PC-3 (cell line): ENCODE measurements at regions not wholly inside any gene's neighbourhood (a gene's known extent, or its start where the extent isn't known, plus 50 kb on each side); places are given as distances from the start of the nearest gene placed in this dataset.

Source experiments
- EZH2 ChIP-seq: fragments of 300-600 bp; sonication (generic); IDR thresholded peaks from one replicate; pipeline ENCODE4 v1.6.1; 2017; ENCODE audit warnings: antibody characterized with exemption, mild to moderate bottlenecking, low read length; ENCODE audit not compliant: unreplicated experiment
- EZH2phosphoT487 ChIP-seq: fragments of 300-600 bp; sonication (generic); IDR thresholded peaks from 2 replicates; pipeline ENCODE4 v1.6.1; 2018; ENCODE audit warnings: mild to moderate bottlenecking, antibody characterized with exemption, low read length, borderline replicate concordance
- TF ChIP-seq, protein P1 (sequence below): fragments of 300-600 bp; sonication (generic); conservative IDR thresholded peaks from 2 replicates; pipeline ENCODE4 v1.5.1; 2017; ENCODE audit warnings: antibody characterized with exemption, low read depth, mild to moderate bottlenecking, low read length

DNA sequence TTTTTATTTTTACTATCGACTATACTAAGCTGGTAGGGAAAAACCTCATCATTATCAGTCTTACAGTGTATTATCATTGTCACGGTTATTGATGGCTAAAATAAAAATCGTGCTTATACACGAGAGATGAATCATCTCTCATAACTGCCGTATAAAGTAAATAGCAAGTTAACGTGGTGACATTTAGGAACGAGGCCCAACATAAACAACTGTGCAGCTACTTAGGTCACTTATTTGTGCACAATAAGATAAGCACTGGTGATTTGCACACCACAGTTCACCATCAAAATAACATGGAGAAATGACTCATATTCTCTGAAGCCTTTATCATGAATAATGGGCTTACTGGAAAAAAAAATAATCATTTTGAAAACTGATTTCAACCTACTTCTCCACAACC, 482.0 kb upstream of the TENM3 start:
- TF ChIP-seq, protein P1, sequence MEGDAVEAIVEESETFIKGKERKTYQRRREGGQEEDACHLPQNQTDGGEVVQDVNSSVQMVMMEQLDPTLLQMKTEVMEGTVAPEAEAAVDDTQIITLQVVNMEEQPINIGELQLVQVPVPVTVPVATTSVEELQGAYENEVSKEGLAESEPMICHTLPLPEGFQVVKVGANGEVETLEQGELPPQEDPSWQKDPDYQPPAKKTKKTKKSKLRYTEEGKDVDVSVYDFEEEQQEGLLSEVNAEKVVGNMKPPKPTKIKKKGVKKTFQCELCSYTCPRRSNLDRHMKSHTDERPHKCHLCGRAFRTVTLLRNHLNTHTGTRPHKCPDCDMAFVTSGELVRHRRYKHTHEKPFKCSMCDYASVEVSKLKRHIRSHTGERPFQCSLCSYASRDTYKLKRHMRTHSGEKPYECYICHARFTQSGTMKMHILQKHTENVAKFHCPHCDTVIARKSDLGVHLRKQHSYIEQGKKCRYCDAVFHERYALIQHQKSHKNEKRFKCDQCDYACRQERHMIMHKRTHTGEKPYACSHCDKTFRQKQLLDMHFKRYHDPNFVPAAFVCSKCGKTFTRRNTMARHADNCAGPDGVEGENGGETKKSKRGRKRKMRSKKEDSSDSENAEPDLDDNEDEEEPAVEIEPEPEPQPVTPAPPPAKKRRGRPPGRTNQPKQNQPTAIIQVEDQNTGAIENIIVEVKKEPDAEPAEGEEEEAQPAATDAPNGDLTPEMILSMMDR = no peak
- TF ChIP-seq EZH2 (no peak), EZH2phosphoT487 (no peak)
